PC-9 (cell line): ENCODE measurements at regions not wholly inside any gene's neighbourhood (a gene's known extent, or its start where the extent isn't known, plus 50 kb on each side); places are given as distances from the start of the nearest gene placed in this dataset.

Source experiments
- CTCF ChIP-seq: fragments of 200-600 bp; sonication (generic); conservative IDR thresholded peaks from 2 replicates; pipeline ENCODE4 v1.6.1; 2017; ENCODE audit warnings: mixed run types, antibody characterized with exemption, mild to moderate bottlenecking, moderate library complexity
- EZH2 ChIP-seq: fragments of 200-600 bp; sonication (generic); IDR thresholded peaks from 2 replicates; pipeline ENCODE4 v1.8.0; 2017; ENCODE audit warnings: antibody characterized with exemption, low read depth

GRCh38 chr15:77852241-77853007 is 219.7 kb upstream of the LINGO1 start:
- no peak for TF ChIP-seq EZH2
- TF ChIP-seq CTCF = no peak
